ENCODE measurements at regions not wholly inside any gene's neighbourhood (a gene's known extent, or its start where the extent isn't known, plus 50 kb on each side); places are given as distances from the start of the nearest gene placed in this dataset.

DNA sequence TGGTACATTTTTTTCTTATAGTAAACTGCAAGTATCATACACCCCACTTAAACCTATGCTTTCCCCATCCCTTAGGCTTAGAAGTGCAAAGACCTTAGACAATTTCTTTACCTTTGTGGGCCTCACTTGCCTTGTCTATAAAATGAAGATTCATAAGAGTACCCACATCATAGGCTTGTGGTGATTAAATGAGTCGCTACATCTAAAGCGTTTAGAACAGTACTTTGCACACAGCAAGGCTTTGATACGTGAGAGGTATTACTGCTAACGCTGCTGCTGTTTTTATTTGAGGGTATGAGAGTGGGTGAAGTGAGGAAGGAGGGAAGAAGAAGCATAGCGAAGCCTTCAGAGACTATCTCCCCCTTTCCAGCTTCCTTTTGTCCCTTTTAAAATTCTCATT lies 87.8 kb upstream of the RPS6KA3 start:
- BruUV-seq (replicated peaks): no TSS peak

GRCh38 chrX:20352935-20353336 lies 86.2 kb upstream of the RPS6KA3 start:
- Histone ChIP-seq H3K9me2 (ENCODE audit: insufficient read depth, low read length) (no peaks in the 10 kb centered on the region), H2AFZ (ENCODE audit: low read length) (no peak overlapping the region), H3K79me2 (ENCODE audit: insufficient read depth, low read depth, low read length) (no peaks in the 10 kb centered on the region), H3K4me2 (ENCODE audit: low read length) (no peak overlapping the region), H3K4me3 (ENCODE audit: low read depth, low read length, poor library complexity, severe bottlenecking) (no peak overlapping the region), H4K20me1 (ENCODE audit: insufficient read depth, low read length) (no peaks in the 10 kb centered on the region), H3K36me3 (ENCODE audit: insufficient read depth, low read length) (no peaks in the 10 kb centered on the region), H3K27ac (ENCODE audit: low read depth, low read length, poor library complexity, severe bottlenecking) (no peak overlapping the region), H3K9me3 (ENCODE audit: low read length) (no peaks in the 10 kb centered on the region), H3K4me1 (ENCODE audit: insufficient read depth, low read length, poor library complexity, severe bottlenecking) (no peaks in the 10 kb centered on the region)
- POLR2A ChIA-PET: no interaction called here
- CTCF ChIA-PET (ENCODE audit: unreplicated experiment): no interaction called here
- DNase-seq (ENCODE audit: low spot score): no peak
- TF ChIP-seq, protein P1, sequence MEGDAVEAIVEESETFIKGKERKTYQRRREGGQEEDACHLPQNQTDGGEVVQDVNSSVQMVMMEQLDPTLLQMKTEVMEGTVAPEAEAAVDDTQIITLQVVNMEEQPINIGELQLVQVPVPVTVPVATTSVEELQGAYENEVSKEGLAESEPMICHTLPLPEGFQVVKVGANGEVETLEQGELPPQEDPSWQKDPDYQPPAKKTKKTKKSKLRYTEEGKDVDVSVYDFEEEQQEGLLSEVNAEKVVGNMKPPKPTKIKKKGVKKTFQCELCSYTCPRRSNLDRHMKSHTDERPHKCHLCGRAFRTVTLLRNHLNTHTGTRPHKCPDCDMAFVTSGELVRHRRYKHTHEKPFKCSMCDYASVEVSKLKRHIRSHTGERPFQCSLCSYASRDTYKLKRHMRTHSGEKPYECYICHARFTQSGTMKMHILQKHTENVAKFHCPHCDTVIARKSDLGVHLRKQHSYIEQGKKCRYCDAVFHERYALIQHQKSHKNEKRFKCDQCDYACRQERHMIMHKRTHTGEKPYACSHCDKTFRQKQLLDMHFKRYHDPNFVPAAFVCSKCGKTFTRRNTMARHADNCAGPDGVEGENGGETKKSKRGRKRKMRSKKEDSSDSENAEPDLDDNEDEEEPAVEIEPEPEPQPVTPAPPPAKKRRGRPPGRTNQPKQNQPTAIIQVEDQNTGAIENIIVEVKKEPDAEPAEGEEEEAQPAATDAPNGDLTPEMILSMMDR (conservative IDR thresholded peaks at IDR 0.05; ENCODE audit: low read length): no peak
- no peak for TF ChIP-seq EZH2phosphoT487 (IDR thresholded peaks at IDR 0.05; ENCODE audit: borderline replicate concordance, low read depth, low read length)
- intact Hi-C loops (cut with micrococcal nuclease; ENCODE audit: unreplicated experiment): no loop called here
- BruUV-seq (replicated peaks): no TSS peak

More for the DNA sequence above, 87.8 kb upstream of the RPS6KA3 start:
- ChIA-PET CTCF (ENCODE audit: unreplicated experiment) (no interaction called here), POLR2A (no interaction called here)
- intact Hi-C loops (cut with micrococcal nuclease; ENCODE audit: unreplicated experiment): no loop called here
- Histone ChIP-seq H3K79me2 (ENCODE audit: insufficient read depth, low read depth, low read length) (no peaks in the 10 kb centered on the region), H3K4me1 (ENCODE audit: insufficient read depth, low read length, poor library complexity, severe bottlenecking) (no peaks in the 10 kb centered on the region), H2AFZ (ENCODE audit: low read length) (no peak overlapping the region), H4K20me1 (ENCODE audit: insufficient read depth, low read length) (no peaks in the 10 kb centered on the region), H3K9me3 (ENCODE audit: low read length) (no peaks in the 10 kb centered on the region), H3K4me3 (ENCODE audit: low read depth, low read length, poor library complexity, severe bottlenecking) (no peak overlapping the region), H3K4me2 (ENCODE audit: low read length) (no peak overlapping the region), H3K9me2 (ENCODE audit: insufficient read depth, low read length) (no peaks in the 10 kb centered on the region), H3K36me3 (ENCODE audit: insufficient read depth, low read length) (no peaks in the 10 kb centered on the region), H3K27ac (ENCODE audit: low read depth, low read length, poor library complexity, severe bottlenecking) (no peak overlapping the region)
- TF ChIP-seq, protein P1 (conservative IDR thresholded peaks at IDR 0.05; ENCODE audit: low read length): no peak
- TF ChIP-seq EZH2phosphoT487 (IDR thresholded peaks at IDR 0.05; ENCODE audit: borderline replicate concordance, low read depth, low read length): no peak
- DNase-seq (ENCODE audit: low spot score): no peak

DNA sequence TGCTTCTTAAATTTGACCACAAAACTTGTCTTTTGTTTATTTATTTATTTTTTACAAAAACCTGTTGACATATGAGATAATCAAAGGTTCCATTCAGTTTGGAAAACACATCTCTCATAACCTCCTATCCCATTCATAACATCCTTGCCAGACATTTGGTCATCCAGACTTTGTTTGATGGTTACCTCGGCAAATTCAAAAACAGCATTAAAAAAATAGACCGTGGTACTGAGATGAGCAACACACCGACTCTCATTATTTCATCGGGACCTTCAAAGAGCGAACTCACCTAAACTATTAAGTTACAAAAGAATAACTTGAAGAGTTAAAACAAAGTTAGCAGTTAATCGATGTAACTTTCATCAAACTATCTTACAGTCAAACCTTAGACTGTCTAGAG lies 85.8 kb upstream of the RPS6KA3 start:
- no TSS peak for BruUV-seq (replicated peaks)
- no peaks in the 10 kb centered on the region for H3K79me2 ChIP-seq (ENCODE audit: insufficient read depth, low read depth, low read length)
- H3K36me3 ChIP-seq (ENCODE audit: insufficient read depth, low read length): no peaks in the 10 kb centered on the region
- no peak overlapping the region for H3K27ac ChIP-seq (ENCODE audit: low read depth, low read length, poor library complexity, severe bottlenecking)
- CTCF ChIA-PET (ENCODE audit: unreplicated experiment): no interaction called here
- no peak for DNase-seq (ENCODE audit: low spot score)
- no peaks in the 10 kb centered on the region for H3K4me1 ChIP-seq (ENCODE audit: insufficient read depth, low read length, poor library complexity, severe bottlenecking)
- TF ChIP-seq EZH2phosphoT487 (IDR thresholded peaks at IDR 0.05; ENCODE audit: borderline replicate concordance, low read depth, low read length): no peak
- TF ChIP-seq, protein P1 (conservative IDR thresholded peaks at IDR 0.05; ENCODE audit: low read length): no peak
- H2AFZ ChIP-seq (ENCODE audit: low read length): no peak overlapping the region
- no peak overlapping the region for H3K4me3 ChIP-seq (ENCODE audit: low read depth, low read length, poor library complexity, severe bottlenecking)
- H3K4me2 ChIP-seq (ENCODE audit: low read length): no peak overlapping the region
- H3K9me3 ChIP-seq (ENCODE audit: low read length): no peaks in the 10 kb centered on the region
- no peaks in the 10 kb centered on the region for H4K20me1 ChIP-seq (ENCODE audit: insufficient read depth, low read length)
- POLR2A ChIA-PET: no interaction called here
- no peaks in the 10 kb centered on the region for H3K9me2 ChIP-seq (ENCODE audit: insufficient read depth, low read length)
- intact Hi-C loops (cut with micrococcal nuclease; ENCODE audit: unreplicated experiment): no loop called here
